GM18868 (cell line): ENCODE measurements at regions not wholly inside any gene's neighbourhood (a gene's known extent, or its start where the extent isn't known, plus 50 kb on each side); places are given as distances from the start of the nearest gene placed in this dataset.

ENCODE experiments used
- ATAC-seq: cut with Tn5 transposase; IDR thresholded peaks from one replicate; pipeline ENCODE4 v1.9.1; 2021; ENCODE audit warnings: mild to moderate bottlenecking, moderate library complexity; ENCODE audit not compliant: unreplicated experiment

- no peak for ATAC-seq
Measured at GRCh38 chr13:95352486-95352885, 51.2 kb upstream of the ABCC4 start.

- ATAC-seq = no peak
Measured at GRCh38 chr13:95354156-95354555, 52.9 kb upstream of the ABCC4 start.

DNA sequence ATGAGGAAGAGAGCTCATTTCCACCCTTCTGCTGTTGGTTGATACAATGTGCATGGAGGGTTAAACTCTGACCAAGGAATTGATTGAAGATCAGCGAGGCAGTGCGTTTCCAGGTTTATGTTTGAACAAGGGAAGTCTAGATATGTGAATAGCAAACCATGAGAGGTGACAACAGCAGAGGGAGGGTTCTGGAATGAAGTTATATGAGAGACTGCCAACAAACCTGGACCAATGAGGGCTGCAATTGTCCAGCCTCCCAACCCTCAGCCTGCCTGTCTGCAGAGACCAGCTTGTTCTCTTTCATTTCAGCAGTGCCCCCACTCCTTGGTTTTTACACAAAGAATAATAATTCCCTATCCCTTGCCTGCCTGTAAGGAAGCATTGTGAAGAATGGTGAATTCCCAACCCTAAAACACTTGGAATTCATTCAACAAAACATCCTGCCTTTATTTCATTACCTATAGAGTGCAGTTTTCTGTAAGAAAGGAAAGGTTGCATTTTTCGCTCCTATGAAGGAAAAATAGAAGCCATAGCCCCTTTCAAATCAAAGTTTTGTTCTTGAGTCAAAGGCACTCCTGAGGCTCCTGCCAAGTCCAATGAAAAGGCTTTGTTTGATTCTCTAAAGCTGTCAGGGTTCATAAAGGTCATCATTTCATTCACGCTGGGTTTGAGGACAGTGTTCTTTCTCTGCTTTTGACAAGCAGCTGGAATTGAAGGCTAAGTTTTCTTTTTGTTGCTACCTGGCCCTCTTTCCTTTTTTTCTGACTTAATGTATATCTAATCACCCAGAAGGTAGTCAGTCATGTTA, 53.6 kb upstream of the ABCC4 start:
- ATAC-seq = no peak

DNA sequence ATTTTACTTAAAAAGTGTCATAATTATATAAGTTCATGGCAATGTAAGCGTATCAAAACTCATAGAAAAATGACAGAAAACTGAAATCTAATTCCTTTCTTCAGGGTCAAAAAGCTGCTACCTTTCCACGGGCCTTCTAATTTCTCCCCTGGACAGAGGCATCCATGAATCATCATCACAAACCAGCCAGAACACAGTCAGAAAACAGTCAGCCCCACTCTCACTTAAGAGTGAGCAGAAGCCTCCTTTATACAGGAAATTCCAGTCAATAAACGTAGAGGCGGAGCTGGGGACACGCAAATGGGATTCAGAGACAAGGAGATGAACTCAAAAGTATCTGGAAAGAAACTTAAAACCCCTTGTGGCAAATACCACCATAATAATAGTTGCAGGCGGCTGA, 54.2 kb upstream of the ABCC4 start:
- no peak for ATAC-seq

DNA sequence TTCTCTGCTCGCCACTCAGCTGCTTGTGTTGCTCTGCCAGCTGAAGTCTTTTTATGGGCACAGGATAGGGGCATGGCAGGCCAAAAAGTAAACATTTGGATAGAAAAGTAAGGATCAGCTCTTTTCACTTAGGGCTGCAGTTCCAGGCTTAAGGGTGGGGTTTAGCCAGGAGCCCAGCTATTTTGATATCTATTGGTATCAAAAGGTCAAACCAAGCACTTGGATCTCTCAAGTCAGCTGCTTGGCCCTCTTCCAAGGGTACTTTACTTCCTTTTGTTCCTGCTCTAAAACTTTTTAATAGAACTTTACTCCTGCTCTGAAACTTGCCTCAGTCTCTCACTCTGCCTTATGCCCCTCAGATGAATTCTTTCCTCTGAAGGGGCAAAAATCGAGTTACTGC, 55.7 kb upstream of the ABCC4 start:
- ATAC-seq = no peak

GRCh38 chr13:95357875-95358274, 56.6 kb upstream of the ABCC4 start:
- ATAC-seq = no peak

DNA sequence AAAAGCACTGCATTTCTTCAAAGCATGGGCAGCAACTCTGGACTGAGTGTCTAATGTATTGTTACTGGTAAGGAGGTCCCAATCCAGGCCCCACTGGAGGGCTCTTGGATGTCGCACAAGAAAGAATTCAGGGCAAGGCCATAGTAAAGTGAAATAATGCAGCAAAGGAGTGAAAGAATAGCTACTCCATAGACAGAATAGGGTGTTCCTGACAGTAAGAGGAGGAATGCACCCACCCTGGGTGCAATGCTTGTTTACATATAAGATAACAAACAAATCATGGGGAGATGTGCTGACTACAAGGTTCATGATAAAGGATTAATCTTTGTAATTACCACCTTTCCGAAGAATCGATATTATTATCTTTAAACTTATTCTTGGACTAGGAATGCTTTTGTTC, 58.8 kb upstream of the ABCC4 start:
- ATAC-seq = no peak

DNA sequence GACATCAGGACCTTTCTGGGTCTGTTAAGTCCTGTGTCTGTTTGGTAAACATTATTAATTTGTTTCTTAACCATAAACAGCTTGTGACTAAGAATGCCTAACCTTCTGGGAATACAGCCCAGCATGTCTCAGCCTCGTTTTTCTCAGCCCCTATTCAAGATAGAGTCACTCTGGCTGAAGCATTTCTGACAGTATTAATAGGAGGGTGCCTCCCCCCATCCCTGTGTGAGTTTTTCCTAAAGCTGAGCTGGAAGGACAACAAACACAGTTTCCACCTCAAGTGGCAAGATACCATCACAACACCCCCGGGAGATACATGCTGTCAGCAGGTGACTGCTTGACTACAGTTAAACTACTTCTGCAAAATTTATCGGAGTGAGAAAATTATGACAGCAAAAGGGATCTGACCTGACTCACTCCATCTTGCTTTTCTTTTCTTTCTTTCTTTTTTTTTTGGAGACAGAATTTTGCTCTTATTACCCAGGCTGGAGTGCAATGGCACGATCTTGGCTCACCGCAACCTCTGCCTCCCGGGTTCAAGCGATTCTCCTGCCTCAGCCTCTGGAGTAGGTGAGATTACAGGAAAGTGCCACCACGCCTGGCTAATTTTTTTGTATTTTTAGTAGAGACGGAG, 59.3 kb upstream of the ABCC4 start:
- ATAC-seq = no peak

DNA sequence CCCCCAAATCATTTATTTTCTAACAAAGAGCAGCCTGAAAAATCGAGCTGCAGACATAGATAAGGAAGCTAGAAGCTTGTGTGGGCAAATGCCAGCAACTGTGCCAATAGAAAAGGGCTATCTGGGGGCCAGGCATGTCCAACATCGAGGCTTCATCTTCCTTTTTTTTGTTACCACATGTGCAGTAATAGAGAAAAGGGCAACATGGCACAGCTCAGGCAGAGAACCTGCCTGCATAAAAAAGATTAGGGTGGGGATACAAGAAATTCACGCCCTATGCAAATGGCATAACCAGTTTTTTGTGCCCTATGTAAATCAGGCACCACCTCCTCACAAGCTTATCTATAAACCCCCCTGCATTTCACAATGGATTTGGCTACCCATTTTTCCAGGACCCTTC, 60.4 kb upstream of the ABCC4 start:
- ATAC-seq = no peak

DNA sequence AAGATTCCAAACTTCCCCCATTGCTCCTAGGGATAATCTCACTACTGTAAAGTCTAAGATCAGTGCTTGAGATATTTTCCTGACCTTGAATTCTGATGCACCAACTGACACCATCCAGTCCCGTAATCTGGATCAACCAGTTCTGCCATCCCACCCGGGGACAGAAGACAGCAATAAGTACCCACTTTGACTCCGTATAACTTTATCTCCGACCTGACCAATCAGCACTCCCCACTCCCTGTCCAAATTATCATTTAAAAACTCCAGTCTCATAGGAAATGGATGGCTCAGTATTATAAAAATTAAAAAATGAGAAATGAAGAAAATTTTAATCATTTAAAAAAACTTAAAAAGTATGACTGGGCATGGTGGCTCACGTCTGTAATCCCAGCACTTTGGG, 61.4 kb upstream of the ABCC4 start:
- ATAC-seq = no peak

GRCh38 chr13:95367309-95367843, 66.1 kb upstream of the ABCC4 start:
- no peak for ATAC-seq

DNA sequence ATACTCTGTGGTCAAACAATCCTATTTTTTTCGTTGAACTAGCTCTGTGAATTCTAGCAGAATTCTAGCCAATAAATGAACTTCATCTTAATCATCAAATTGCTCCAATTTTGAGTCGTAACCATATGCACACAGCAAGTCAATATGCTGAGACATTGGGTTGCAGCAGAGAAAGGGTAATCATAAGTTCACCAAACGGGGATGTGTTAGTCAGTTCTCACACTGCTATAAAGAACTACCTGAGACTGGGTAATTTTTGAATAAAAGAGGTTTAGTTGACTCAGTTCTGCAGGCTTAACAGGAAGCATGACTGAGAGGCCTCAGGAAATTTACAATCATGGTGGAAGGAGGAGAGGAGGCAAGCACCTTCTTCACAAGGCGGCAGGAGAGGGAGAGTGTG, 67.7 kb upstream of the ABCC4 start:
- no peak for ATAC-seq

GRCh38 chr13:95375706-95376105, 74.5 kb upstream of the ABCC4 start:
- ATAC-seq = no peak

DNA sequence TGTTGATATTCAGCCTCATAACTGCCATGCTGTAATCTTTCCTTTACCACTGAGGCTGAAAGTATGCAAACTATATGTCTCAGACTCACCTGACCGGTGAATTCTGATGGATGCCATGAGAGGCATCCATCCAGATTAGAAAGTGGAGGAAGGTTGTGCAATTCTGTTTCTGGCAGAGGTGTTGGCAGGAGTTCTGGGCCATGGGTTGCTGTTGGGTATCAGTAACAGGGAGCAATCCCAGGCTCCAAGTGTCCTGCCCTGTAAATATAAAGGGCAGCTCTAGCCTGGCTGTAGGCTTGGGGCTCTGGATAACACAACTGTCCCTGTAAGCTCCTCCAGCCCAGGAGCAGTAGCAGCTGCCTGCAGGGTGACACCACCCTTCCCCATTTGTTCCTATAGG, 77.4 kb upstream of the ABCC4 start:
- no peak for ATAC-seq

DNA sequence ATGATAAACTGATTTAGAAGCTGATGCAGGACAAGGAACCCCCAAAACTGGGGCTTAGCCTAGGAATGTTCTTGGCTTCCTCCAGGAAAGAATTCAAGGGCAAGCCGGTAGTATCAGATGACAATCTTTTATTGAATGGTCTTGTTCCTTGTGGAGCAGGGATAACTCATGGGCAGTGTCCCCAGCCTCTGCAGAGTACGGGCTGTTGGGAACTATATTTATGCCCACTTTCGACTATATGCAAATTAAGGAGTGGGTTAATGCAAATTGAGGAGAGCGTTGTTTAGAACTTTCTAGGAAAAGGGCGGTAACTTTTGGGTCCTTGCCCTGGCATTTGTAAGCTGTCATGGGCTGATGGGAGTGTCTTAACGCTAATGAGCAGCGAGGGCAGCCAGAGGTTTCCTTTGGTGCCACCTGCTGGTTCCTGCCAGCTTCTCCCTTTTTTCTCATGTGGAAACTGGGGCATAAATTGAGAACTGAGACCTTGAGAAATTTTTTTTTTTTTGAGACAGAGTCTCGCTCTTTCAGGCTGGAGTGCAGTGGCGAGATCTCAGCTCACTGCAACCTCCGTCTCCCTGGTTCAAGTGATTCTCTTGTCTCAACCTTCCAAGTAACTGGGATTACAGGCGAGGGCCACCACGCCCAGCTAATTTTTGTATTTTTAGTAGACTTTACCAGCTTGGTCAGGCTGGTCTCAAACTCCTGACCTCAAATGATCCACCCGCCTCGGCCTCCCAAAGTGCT, 79.4 kb upstream of the ABCC4 start:
- peak; percentile 86 for ATAC-seq

DNA sequence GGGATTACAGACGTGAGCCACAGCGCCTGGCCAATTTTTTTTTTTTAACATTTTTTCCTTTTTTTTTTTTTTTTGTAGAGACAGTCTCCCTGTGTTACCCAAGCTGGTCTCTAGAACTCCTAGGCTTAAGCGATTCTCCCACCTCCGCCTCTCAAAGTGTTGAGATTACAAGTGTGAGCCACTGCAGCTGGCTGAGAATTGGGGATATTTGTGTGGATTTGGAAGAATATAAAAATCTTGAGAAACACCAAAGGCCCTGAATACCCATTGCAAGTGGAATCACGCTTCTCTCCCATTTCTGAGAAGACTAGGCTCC, 79.9 kb upstream of the ABCC4 start:
- no peak for ATAC-seq

GRCh38 chr13:95382411-95382810, 81.2 kb upstream of the ABCC4 start:
- ATAC-seq = no peak

- ATAC-seq = peak; percentile 19
Measured at GRCh38 chr13:95382916-95383315, 81.7 kb upstream of the ABCC4 start.

DNA sequence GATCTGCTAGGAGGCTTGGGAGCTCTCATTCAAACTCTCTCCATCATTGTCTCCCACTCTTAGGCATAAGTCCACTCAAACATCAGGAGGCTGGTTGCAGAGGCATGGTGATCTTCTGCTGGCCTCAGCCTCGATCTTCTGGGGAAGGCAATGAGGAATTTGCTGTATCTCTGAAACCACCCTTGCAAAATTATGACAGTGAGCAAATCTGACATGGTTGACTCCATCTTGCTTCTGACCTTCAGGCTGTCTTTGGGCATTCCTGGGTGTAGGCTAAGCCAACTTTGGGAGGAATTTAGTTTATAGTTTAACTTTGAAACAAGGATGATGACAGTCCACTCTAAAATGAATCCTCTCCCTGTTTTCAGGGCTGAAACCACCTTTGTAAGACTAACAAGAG, 84.1 kb upstream of the ABCC4 start:
- ATAC-seq = no peak

GRCh38 chr13:95385798-95386197, 84.5 kb upstream of the ABCC4 start:
- no peak for ATAC-seq

- peak; percentile 52 for ATAC-seq
Measured at GRCh38 chr13:95386370-95386769, 85.1 kb upstream of the ABCC4 start.

GRCh38 chr13:95387733-95388207, 86.5 kb upstream of the ABCC4 start:
- no peak for ATAC-seq
